OCI-LY7 (cell line): ENCODE measurements at regions not wholly inside any gene's neighbourhood (a gene's known extent, or its start where the extent isn't known, plus 50 kb on each side); places are given as distances from the start of the nearest gene placed in this dataset.

ENCODE experiments used
- EZH2phosphoT487 ChIP-seq: fragments of 200-600 bp; sonication (generic); IDR thresholded peaks from 2 replicates; pipeline ENCODE4 v1.6.1; 2018; ENCODE audit warnings: low read depth, borderline replicate concordance, mild to moderate bottlenecking, mixed run types, antibody characterized with exemption, low read length, moderate library complexity, mixed read lengths
- TF ChIP-seq, protein P1 (sequence below): fragments of 200-600 bp; sonication (generic); conservative IDR thresholded peaks from 2 replicates; pipeline ENCODE4 v1.5.1; 2014; ENCODE audit warnings: mild to moderate bottlenecking, antibody characterized with exemption, low read length, moderate library complexity, mixed read lengths

DNA sequence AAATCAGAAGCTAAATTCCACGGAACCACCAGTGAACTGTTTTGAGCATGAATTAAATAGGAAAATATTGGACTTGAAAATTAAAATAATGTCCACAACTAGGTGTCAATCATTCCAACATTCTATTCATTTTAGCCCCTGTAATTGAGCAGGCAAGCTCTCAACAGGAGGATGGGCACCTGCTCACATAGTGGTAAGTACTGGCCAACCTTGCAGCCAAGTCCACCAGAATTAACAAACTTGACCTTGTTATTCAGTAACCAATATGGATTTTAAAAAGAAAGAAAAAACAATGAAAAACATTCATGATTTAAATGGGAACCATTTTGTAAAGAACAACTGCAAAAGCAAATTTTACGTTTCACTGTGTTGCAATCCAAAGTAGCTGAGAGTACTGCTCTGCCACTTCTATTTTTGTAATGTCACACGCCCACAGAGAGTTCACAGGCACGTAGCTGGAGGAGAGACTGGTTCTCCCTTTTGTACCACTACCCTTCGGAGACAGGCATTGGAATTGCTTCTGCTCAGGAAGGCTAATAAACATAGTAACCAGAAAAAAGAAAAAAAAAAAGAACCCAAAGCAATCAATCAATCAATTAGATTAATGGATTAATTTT is 75.2 kb upstream of the F13A1 start:
- TF ChIP-seq, protein P1, sequence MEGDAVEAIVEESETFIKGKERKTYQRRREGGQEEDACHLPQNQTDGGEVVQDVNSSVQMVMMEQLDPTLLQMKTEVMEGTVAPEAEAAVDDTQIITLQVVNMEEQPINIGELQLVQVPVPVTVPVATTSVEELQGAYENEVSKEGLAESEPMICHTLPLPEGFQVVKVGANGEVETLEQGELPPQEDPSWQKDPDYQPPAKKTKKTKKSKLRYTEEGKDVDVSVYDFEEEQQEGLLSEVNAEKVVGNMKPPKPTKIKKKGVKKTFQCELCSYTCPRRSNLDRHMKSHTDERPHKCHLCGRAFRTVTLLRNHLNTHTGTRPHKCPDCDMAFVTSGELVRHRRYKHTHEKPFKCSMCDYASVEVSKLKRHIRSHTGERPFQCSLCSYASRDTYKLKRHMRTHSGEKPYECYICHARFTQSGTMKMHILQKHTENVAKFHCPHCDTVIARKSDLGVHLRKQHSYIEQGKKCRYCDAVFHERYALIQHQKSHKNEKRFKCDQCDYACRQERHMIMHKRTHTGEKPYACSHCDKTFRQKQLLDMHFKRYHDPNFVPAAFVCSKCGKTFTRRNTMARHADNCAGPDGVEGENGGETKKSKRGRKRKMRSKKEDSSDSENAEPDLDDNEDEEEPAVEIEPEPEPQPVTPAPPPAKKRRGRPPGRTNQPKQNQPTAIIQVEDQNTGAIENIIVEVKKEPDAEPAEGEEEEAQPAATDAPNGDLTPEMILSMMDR, result no peak
- no peak for TF ChIP-seq EZH2phosphoT487
